Activated naive CD8-positive, alpha-beta T cell treated with anti-CD3 and anti-CD28 coated beads for 36 hours (primary cell): ENCODE measurements at regions not wholly inside any gene's neighbourhood (a gene's known extent, or its start where the extent isn't known, plus 50 kb on each side); places are given as distances from the start of the nearest gene placed in this dataset.
"Not testable (repeated sequence)": the region's sequence is repeated elsewhere in the genome, so short reads cannot be mapped to it uniquely, and the experiment has no call there.

Experiments
- DNase-seq: peaks from one replicate; pipeline ENCODE4 v3.0.0; 2021
- H3K27ac Mint-ChIP-seq: one replicate; pipeline ENCODE4 v1.8.0; 2022; ENCODE audit warnings: mild to moderate bottlenecking, moderate library complexity, mixed read lengths
- H3K27me3 Mint-ChIP-seq: one replicate; pipeline ENCODE4 v1.8.0; 2022; ENCODE audit warnings: mild to moderate bottlenecking, mixed read lengths
- H3K36me3 Mint-ChIP-seq: one replicate; pipeline ENCODE4 v1.8.0; 2021; ENCODE audit warnings: mild to moderate bottlenecking, mixed read lengths
- H3K4me1 Mint-ChIP-seq: one replicate; pipeline ENCODE4 v1.8.0; 2021; ENCODE audit warnings: mixed read lengths
- H3K4me3 Mint-ChIP-seq: one replicate; pipeline ENCODE4 v1.8.0; 2022; ENCODE audit warnings: mild to moderate bottlenecking, moderate library complexity, mixed read lengths
- H3K9me3 Mint-ChIP-seq: one replicate; pipeline ENCODE4 v1.8.0; 2022; ENCODE audit warnings: mixed read lengths

GRCh38 chr13:33418224-33418953, 132.8 kb upstream of the STARD13 start:
- H3K9me3 Mint-ChIP-seq, H3K36me3 Mint-ChIP-seq, H3K4me1 Mint-ChIP-seq, H3K4me3 Mint-ChIP-seq, DNase-seq, H3K27ac Mint-ChIP-seq: not testable (repeated sequence)
- H3K27me3 Mint-ChIP-seq: peaks cover 32% of the 10 kb centered on the region

GRCh38 chr13:33420117-33420516, 134.6 kb upstream of the STARD13 start:
- H3K9me3 Mint-ChIP-seq, H3K27ac Mint-ChIP-seq, H3K4me3 Mint-ChIP-seq, H3K36me3 Mint-ChIP-seq, DNase-seq, H3K4me1 Mint-ChIP-seq: not testable (repeated sequence)
- peaks cover 28% of the 10 kb centered on the region for H3K27me3 Mint-ChIP-seq

GRCh38 chr13:33426131-33426530, 140.6 kb upstream of the STARD13 start:
- Mint-ChIP-seq H3K36me3 (no peaks in the 10 kb centered on the region), H3K27ac (no peak overlapping the region), H3K9me3 (peaks cover 3% of the 10 kb centered on the region), H3K4me1 (no peaks in the 10 kb centered on the region), H3K4me3 (no peak overlapping the region), H3K27me3 (peaks cover 10% of the 10 kb centered on the region)
- DNase-seq: no peak

GRCh38 chr13:33433316-33433715, 147.8 kb upstream of the STARD13 start:
- Mint-ChIP-seq H3K27me3 (peaks cover 4% of the 10 kb centered on the region), H3K4me1 (no peaks in the 10 kb centered on the region), H3K27ac (no peak overlapping the region), H3K4me3 (no peak overlapping the region), H3K36me3 (no peaks in the 10 kb centered on the region), H3K9me3 (peaks cover 3% of the 10 kb centered on the region)
- DNase-seq: no peak

GRCh38 chr13:33434676-33435075, 149.1 kb upstream of the STARD13 start:
- no peaks in the 10 kb centered on the region for H3K36me3 Mint-ChIP-seq
- H3K27me3 Mint-ChIP-seq: peaks cover 4% of the 10 kb centered on the region
- H3K4me1 Mint-ChIP-seq: no peaks in the 10 kb centered on the region
- peaks cover 1% of the 10 kb centered on the region for H3K9me3 Mint-ChIP-seq
- H3K27ac Mint-ChIP-seq: no peak overlapping the region
- H3K4me3 Mint-ChIP-seq: no peak overlapping the region
- DNase-seq: no peak

GRCh38 chr13:33435207-33435606, 149.7 kb upstream of the STARD13 start:
- peaks cover 4% of the 10 kb centered on the region for H3K27me3 Mint-ChIP-seq

GRCh38 chr13:33438918-33439317, 153.4 kb upstream of the STARD13 start:
- Mint-ChIP-seq H3K4me3 (no peak overlapping the region), H3K27me3 (peaks cover 13% of the 10 kb centered on the region), H3K27ac (no peak overlapping the region), H3K9me3 (no peaks in the 10 kb centered on the region), H3K4me1 (no peaks in the 10 kb centered on the region), H3K36me3 (no peaks in the 10 kb centered on the region)
- DNase-seq: no peak

More at GRCh38 chr13:33435207-33435606, 149.7 kb upstream of the STARD13 start:
- Mint-ChIP-seq H3K4me3 (no peak overlapping the region), H3K36me3 (no peaks in the 10 kb centered on the region), H3K27ac (no peak overlapping the region), H3K9me3 (peaks cover 1% of the 10 kb centered on the region), H3K4me1 (no peaks in the 10 kb centered on the region)
- no peak for DNase-seq

GRCh38 chr13:33441015-33441414, 155.5 kb upstream of the STARD13 start:
- Mint-ChIP-seq H3K36me3 (no peaks in the 10 kb centered on the region), H3K4me1 (no peaks in the 10 kb centered on the region), H3K9me3 (no peaks in the 10 kb centered on the region), H3K4me3 (no peak overlapping the region), H3K27ac (no peak overlapping the region), H3K27me3 (peaks cover 10% of the 10 kb centered on the region)
- DNase-seq: no peak

GRCh38 chr13:33445024-33445423, 159.5 kb upstream of the STARD13 start:
- Mint-ChIP-seq H3K4me3 (no peak overlapping the region), H3K27me3 (peaks cover 14% of the 10 kb centered on the region), H3K4me1 (no peaks in the 10 kb centered on the region), H3K9me3 (no peaks in the 10 kb centered on the region), H3K36me3 (no peaks in the 10 kb centered on the region), H3K27ac (no peak overlapping the region)
- DNase-seq: no peak

GRCh38 chr13:33445476-33445875, 159.9 kb upstream of the STARD13 start:
- peaks cover 17% of the 10 kb centered on the region for H3K27me3 Mint-ChIP-seq
- H3K27ac Mint-ChIP-seq: no peak overlapping the region

GRCh38 chr13:33446821-33447725, 161.5 kb upstream of the STARD13 start:
- Mint-ChIP-seq H3K27ac (no peak overlapping the region), H3K4me1 (no peaks in the 10 kb centered on the region)

More at GRCh38 chr13:33445476-33445875, 159.9 kb upstream of the STARD13 start:
- Mint-ChIP-seq H3K36me3 (no peaks in the 10 kb centered on the region), H3K9me3 (no peaks in the 10 kb centered on the region), H3K4me1 (no peaks in the 10 kb centered on the region), H3K4me3 (no peak overlapping the region)
- no peak for DNase-seq

GRCh38 chr13:33448889-33449288, 163.3 kb upstream of the STARD13 start:
- H3K4me1 Mint-ChIP-seq: no peaks in the 10 kb centered on the region
- H3K36me3 Mint-ChIP-seq: no peaks in the 10 kb centered on the region
- H3K27me3 Mint-ChIP-seq: peaks cover 9% of the 10 kb centered on the region
- H3K27ac Mint-ChIP-seq: no peak overlapping the region
- DNase-seq: no peak
- H3K4me3 Mint-ChIP-seq: no peak overlapping the region
- H3K9me3 Mint-ChIP-seq: no peaks in the 10 kb centered on the region

More at GRCh38 chr13:33446821-33447725, 161.5 kb upstream of the STARD13 start:
- H3K9me3 Mint-ChIP-seq: no peaks in the 10 kb centered on the region
- H3K27me3 Mint-ChIP-seq: peaks cover 9% of the 10 kb centered on the region
- H3K36me3 Mint-ChIP-seq: no peaks in the 10 kb centered on the region
- no peak for DNase-seq
- no peak overlapping the region for H3K4me3 Mint-ChIP-seq

GRCh38 chr13:33450956-33451709, 165.6 kb upstream of the STARD13 start:
- H3K4me1 Mint-ChIP-seq: no peaks in the 10 kb centered on the region
- no peaks in the 10 kb centered on the region for H3K9me3 Mint-ChIP-seq
- peaks cover 9% of the 10 kb centered on the region for H3K27me3 Mint-ChIP-seq
- no peaks in the 10 kb centered on the region for H3K36me3 Mint-ChIP-seq
- DNase-seq: no peak
- no peak overlapping the region for H3K27ac Mint-ChIP-seq
- H3K4me3 Mint-ChIP-seq: no peak overlapping the region

GRCh38 chr13:33452873-33453517, 167.4 kb upstream of the STARD13 start:
- no peak overlapping the region for H3K27ac Mint-ChIP-seq
- H3K9me3 Mint-ChIP-seq: no peaks in the 10 kb centered on the region
- no peaks in the 10 kb centered on the region for H3K36me3 Mint-ChIP-seq
- H3K27me3 Mint-ChIP-seq: peaks cover 9% of the 10 kb centered on the region
- H3K4me1 Mint-ChIP-seq: no peaks in the 10 kb centered on the region
- no peak overlapping the region for H3K4me3 Mint-ChIP-seq
- DNase-seq: no peak
